AG09319 (cell line): ENCODE measurements at regions not wholly inside any gene's neighbourhood (a gene's known extent, or its start where the extent isn't known, plus 50 kb on each side); places are given as distances from the start of the nearest gene placed in this dataset.

Experiments used
- DNase-seq: peaks from one replicate; pipeline ENCODE4 v3.0.0-alpha.2; 2010; ENCODE audit warnings: low read depth; ENCODE audit errors: extremely low read depth
- TF ChIP-seq, protein P1 (sequence below): IDR thresholded peaks from 2 replicates; pipeline ENCODE4 v1.5.1; 2011; ENCODE audit warnings: low read depth, mild to moderate bottlenecking, inconsistent platforms, low read length, moderate library complexity

DNA sequence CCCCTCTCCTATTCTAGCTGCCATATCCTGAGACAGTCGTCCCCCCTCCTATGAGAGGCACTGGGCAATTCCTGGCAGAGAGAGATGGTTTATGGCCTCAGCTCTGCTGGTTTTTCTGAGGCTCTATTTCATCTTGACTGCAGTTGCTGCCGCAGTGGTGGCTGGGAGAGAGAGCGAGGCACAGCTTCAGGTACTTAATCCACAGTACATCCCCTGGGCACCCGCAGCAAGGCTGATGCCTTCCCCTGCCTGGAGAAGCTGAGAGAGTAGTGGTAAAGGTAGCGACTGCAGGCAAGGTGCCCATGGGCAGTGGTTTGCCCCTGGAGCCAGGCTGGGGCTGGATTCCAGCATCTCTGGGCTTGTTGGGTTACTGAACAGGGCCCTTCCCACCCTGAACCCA is 324.7 kb downstream of the RPS24 start:
- TF ChIP-seq, protein P1, sequence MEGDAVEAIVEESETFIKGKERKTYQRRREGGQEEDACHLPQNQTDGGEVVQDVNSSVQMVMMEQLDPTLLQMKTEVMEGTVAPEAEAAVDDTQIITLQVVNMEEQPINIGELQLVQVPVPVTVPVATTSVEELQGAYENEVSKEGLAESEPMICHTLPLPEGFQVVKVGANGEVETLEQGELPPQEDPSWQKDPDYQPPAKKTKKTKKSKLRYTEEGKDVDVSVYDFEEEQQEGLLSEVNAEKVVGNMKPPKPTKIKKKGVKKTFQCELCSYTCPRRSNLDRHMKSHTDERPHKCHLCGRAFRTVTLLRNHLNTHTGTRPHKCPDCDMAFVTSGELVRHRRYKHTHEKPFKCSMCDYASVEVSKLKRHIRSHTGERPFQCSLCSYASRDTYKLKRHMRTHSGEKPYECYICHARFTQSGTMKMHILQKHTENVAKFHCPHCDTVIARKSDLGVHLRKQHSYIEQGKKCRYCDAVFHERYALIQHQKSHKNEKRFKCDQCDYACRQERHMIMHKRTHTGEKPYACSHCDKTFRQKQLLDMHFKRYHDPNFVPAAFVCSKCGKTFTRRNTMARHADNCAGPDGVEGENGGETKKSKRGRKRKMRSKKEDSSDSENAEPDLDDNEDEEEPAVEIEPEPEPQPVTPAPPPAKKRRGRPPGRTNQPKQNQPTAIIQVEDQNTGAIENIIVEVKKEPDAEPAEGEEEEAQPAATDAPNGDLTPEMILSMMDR = no peak
- no peak for DNase-seq

DNA sequence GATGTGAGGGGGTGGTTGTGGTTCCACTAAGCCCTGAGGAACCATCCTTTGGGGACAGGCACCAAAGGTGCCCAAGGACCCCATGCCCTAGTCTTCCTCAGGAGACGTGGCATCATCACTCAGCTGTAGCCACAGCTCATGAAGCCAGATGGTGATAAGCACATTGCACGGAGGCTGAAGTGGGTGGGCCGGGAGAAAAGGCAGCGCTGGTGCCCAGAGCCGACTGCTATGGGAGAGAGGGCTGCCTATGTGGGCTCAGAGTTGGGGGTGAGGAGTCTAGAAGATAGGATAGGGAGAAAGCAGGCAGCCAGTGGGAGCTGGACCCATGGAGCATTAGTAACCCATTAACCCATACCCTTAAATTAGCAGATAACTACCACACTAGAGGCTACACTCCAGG is 325.3 kb downstream of the RPS24 start:
- TF ChIP-seq, protein P1 = no peak
- no peak for DNase-seq

DNA sequence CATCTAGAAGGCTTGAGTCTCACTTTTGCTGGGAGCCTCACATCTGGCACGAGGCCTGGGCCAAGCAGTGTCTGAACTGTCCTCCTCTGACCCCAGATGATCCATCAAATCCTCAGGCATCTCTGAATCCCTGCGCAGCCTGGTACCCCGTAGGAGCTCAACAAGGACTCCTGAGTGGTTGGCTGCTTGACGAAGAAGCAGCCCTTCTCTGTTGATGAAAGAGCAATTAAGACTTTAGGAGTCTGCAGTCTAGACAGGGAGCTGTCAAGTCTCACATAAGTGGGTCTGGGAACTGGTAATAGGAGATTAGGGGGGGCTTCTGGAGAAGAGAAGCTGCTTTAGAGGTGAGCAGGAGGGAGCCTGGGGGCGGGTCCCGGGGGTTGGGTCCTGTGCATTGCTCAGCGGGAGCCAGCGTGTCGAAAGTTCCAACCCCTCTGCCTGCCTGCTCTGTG is 326.0 kb downstream of the RPS24 start:
- TF ChIP-seq, protein P1 = no peak
- DNase-seq = no peak

DNA sequence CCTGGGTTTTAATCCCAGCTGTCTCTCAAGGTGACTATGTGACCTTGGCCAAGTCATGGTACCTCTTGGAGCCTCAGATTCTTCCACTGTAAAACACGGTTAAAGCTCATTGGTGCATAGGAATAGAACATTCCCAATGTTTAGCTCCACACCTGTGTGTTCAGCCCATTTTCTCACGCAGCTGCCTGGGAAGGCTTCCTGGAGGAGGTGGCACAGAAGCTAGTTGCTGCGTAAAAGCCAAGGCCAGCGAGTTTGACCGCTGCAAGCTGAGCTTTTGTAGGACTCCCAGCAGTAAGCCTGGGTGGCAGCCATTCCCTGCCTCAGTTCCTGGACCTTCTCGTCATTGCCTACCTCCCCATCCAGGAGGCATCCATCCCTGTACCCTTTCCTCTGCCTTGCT is 326.6 kb downstream of the RPS24 start:
- TF ChIP-seq, protein P1 = no peak
- DNase-seq = no peak

DNA sequence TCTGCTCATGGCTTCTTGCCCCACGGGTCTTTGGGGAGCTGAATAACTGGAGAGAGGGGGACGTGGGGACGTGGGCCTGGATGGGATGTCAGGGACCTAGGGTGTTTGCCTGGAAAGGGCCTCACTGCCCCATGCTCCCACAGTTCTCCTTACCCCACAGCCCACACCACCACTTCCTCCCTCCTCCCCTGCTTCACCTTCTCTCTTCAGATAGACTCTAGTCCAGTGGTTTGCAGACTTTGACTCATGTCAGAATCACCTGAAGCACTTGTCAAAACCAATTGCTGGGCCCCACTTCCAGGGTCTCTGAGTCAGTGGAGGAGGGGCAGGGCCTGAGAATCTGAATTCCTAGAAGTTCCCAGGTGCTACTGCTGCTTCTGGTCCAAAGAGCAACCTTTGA is 327.4 kb downstream of the RPS24 start:
- no peak for DNase-seq
- TF ChIP-seq, protein P1 = no peak

DNA sequence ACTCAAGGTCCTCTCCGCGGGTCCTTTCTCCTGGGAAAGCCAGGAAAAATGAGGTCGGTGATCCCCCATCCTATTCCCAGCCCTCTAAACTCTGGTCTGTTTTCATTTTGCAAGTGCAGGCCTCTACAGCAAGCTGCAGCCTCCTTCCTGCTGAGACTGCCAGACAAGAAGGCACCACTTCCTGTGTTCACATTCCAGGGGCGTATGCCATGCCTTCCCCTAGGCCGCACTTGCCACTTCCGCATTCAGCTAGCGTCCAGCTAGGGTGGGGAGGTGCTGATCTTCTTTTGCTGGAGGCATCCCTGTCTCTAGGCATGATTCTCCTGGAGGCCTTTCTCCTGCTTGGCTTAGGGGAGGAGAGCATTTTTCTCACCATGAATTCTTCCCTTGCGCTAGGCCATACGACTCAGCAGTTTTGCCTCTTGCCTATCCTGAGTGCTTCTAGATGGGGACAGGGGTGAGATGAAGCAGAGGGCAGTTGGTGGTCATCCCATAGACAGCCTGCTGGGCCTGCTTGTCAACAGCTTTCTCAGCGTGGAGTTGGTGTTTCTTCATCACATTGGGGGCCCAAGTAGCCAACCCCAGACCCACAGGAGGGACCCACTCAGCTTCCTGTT is 328.9 kb downstream of the RPS24 start:
- no peak for DNase-seq
- TF ChIP-seq, protein P1 = no peak

DNA sequence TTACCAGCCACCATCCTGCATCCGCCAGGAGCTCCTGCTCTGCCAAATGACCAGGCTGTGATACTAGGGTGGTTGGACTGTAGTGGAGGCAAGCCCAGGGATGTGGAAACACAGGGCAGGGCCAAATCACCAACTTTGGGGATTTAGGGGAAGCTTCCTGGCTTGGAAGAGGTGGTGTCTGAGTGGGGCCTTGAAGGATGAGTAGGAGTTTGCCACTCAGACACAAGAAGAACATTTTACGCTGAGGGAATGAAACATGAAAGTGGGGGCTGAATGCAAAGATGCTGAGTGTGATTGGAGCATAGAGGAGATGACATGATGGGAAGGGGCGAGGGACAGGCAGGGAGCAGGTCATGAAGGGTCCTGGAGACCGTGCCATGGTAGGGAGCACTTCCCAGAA is 329.5 kb downstream of the RPS24 start:
- TF ChIP-seq, protein P1 = no peak
- DNase-seq = no peak
